GM13977 (cell line): ENCODE measurements at regions not wholly inside any gene's neighbourhood (a gene's known extent, or its start where the extent isn't known, plus 50 kb on each side); places are given as distances from the start of the nearest gene placed in this dataset.
"Not testable (repeated sequence)": the region's sequence is repeated elsewhere in the genome, so short reads cannot be mapped to it uniquely, and the experiment has no call there.

ENCODE experiments used
- DNase-seq: peaks from one replicate; pipeline ENCODE4 v3.0.0; 2012; ENCODE audit warnings: low spot score
- in situ Hi-C: fragments of 300-500 bp; cut with MboI; formaldehyde crosslinking; loops from one replicate; pipeline ENCODE4 v1.12.0; 2022; ENCODE audit warnings: low sequenced_read_pairs, low pct_unique_long_range_greater_than_20kb, mixed read lengths, inconsistent platforms; ENCODE audit not compliant: unreplicated experiment
- TF ChIP-seq, protein P1 (sequence below): IDR thresholded peaks from 2 replicates; pipeline ENCODE4 v1.5.1; 2012; ENCODE audit warnings: mild to moderate bottlenecking, control low read depth; ENCODE audit not compliant: insufficient read depth; ENCODE audit errors: extremely low read depth, missing control alignments

DNA sequence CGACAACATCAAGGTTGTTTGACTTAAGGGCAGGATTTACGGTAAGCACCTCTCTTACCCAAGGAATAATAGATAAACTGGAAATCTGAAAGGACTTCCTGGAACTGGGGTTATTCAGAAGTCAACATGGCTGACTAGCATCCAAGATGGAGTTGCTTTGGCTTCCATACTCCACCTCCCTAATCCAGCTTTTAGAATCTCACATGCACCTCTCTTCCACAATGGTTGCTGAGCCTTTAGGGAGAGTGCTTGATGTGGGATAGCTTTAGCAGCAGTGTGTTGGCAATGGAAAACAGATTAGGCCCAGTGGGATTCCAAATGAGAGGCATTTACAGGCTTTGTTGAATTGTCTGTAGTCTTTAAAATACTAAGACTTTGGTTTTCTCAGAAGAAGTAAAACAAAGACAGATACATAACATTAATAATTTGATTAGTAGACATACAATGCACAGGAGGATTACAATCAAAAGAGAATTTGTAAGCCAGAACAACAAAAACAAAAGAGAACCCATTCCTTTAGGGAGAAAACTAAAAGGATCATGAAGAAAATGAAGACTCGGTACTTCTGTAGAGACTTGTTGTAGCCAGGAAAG lies 222.0 kb downstream of the HS3ST3B1 start:
- in situ Hi-C loops = no loop called here

DNA sequence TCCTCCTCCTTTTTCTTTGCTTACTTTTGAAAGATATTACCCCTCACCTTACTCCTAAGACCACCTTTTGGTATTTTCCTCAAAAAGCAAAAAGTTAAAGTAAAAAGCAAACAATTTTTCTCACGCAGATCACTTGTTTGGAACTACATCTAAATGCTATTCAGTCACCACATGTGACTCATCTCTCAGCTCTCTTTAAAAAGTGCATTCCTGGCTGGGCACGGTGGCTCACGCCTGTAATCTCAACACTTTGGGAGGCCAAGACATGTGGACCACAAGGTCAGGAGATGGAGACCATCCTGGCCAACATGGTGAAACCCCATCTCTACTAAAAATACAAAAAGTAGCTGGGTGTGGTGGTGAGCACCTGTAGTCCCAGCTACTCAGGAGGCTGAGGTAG lies 218.0 kb downstream of the HS3ST3B1 start:
- DNase-seq, in situ Hi-C loops: not testable (repeated sequence)

More for the DNA sequence above, 222.0 kb downstream of the HS3ST3B1 start:
- TF ChIP-seq, protein P1, sequence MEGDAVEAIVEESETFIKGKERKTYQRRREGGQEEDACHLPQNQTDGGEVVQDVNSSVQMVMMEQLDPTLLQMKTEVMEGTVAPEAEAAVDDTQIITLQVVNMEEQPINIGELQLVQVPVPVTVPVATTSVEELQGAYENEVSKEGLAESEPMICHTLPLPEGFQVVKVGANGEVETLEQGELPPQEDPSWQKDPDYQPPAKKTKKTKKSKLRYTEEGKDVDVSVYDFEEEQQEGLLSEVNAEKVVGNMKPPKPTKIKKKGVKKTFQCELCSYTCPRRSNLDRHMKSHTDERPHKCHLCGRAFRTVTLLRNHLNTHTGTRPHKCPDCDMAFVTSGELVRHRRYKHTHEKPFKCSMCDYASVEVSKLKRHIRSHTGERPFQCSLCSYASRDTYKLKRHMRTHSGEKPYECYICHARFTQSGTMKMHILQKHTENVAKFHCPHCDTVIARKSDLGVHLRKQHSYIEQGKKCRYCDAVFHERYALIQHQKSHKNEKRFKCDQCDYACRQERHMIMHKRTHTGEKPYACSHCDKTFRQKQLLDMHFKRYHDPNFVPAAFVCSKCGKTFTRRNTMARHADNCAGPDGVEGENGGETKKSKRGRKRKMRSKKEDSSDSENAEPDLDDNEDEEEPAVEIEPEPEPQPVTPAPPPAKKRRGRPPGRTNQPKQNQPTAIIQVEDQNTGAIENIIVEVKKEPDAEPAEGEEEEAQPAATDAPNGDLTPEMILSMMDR = no peak
- DNase-seq = no peak

DNA sequence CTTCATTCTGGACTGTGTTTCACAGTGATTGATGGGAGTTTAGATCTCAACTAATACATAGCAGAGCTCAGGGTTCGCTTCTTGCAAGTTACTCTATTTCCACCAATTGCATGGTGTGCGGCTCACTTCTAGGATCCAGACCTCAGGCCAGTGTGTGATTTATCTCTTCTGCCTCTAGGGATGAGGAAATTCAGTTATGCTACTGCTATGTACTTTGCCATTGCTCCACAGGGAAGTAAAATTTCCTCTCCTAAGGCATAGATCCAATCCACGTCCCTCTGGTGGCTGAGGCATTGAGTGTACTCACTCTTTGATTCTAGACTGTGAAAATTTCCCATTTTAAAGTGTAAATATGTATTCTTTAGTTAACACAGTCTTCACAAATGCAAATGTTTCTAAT lies 214.1 kb downstream of the HS3ST3B1 start:
- DNase-seq = no peak
- TF ChIP-seq, protein P1 = no peak
- in situ Hi-C loops = no loop called here

DNA sequence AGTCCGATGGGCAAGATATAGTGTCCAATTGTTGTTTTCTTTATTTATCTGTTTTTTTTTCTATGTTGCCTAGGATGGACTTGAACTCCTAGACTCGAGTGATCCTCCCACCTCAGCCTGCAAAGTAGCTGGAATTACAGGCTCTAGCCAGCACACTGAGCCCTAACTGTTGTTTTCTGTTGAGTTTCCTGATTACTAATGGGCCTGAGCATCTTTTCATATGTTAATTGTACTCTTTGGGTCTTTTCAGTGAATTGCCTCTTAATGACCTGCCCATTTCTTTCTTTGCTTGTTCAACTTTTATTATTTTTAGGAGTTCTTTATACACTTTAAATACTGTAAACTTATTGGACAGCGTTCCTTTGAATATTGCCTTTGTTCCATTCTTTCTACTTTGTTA lies 213.0 kb downstream of the HS3ST3B1 start:
- no peak for DNase-seq
- TF ChIP-seq, protein P1 = no peak
- in situ Hi-C loops = no loop called here

DNA sequence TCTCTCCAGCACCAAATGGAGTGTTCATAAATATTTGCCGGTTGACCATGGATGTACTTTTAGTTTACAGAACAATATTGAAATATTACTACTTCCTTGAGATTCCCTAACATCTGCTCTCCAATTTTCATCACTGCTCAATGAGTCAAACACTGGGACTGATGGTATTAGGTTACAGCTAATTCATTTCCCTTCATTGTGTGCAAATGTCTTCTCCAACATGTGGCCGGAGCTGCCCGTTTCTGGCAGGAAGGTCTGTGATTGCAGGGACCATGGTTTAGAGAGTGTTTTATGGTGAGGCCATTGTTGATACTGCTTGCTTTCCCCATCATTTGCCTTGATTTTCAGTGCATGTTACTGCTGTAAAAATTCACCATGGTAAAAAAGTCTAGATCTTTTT lies 209.3 kb downstream of the HS3ST3B1 start:
- in situ Hi-C loops = no loop called here
- DNase-seq = no peak
- TF ChIP-seq, protein P1 = no peak

DNA sequence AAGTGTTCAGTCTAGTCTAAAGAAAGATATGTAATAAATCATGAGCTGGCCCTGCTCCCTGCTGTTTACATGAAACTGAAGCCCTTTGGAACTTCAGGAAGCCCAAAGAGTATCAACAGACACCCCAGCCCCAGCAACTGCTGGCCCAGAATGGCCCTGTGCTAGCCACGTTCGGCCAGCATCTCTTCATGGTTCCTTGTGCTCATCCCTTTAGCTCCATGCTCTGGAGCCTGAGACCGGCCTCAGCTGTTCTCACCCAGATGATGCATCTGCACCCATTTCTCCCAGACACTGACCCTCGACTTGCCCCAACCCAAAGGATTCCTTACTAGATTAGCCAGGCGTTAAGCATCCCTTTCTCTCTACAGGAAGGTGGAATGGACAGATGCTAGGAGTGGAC lies 207.3 kb downstream of the HS3ST3B1 start:
- DNase-seq = no peak
- TF ChIP-seq, protein P1 = no peak
- in situ Hi-C loops = no loop called here

DNA sequence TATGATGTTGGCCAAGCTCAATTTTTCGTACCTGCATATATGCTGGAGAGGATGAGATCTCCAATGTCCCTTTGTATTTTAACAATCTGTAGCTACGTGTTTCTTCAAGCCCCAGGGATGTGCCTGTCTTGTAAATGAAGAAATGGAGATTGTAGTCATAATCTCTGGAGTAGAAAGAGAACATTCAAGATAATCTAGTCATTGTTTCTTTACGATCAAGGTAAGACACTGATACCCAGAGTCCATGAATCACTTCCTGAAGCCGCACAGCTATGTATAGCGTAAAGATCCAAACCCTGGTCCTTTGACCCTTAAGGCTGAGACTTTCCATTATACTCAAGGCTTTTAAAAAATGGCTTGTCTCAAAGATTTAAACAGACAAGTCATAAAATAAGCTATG lies 205.5 kb downstream of the HS3ST3B1 start:
- TF ChIP-seq, protein P1 = no peak
- in situ Hi-C loops = no loop called here
- DNase-seq = no peak
